Lung (tissue), 11 donors: ENCODE measurements at regions not wholly inside any gene's neighbourhood (a gene's known extent, or its start where the extent isn't known, plus 50 kb on each side); places are given as distances from the start of the nearest gene placed in this dataset.

ENCODE experiments used
- ATAC-seq: fragments of 200-7000 bp; cut with Tn5 transposase; one replicate; pipeline ENCODE4 v1.9.1; 2020; ENCODE audit warnings: moderate number of reproducible peaks; ENCODE audit not compliant: insufficient read depth, low FRiP score
- DNase-seq, 3 donors: peaks; one replicate each; pipeline ENCODE4 v3.0.0-alpha.2; 2013 to 2017
- H3K27ac ChIP-seq, 2 donors: one replicate each; pipeline ENCODE4 v1.5.1; 2013; ENCODE audit warnings: mild to moderate bottlenecking in 2 of 2, moderate library complexity in 2 of 2, control low read depth in 1 of 2, inconsistent platforms in 1 of 2, low read depth in 1 of 2, low read length in 1 of 2
- H3K27me3 ChIP-seq, 3 donors: one replicate each; pipeline ENCODE4 v1.5.1; 2013; ENCODE audit warnings: low read length in 2 of 3; ENCODE audit not compliant: control insufficient read depth in 3 of 3, insufficient read depth in 3 of 3
- H3K36me3 ChIP-seq, 4 donors: one replicate each; pipeline ENCODE4 v1.5.1; 2013; ENCODE audit warnings: low read length in 4 of 4, mild to moderate bottlenecking in 1 of 4, moderate library complexity in 1 of 4; ENCODE audit not compliant: control insufficient read depth in 4 of 4, insufficient read depth in 4 of 4
- H3K4me1 ChIP-seq, 5 donors: one replicate each; pipeline ENCODE4 v1.5.1; 2013; ENCODE audit warnings: low read length in 5 of 5, mild to moderate bottlenecking in 2 of 5, moderate library complexity in 1 of 5; ENCODE audit not compliant: control insufficient read depth in 5 of 5, insufficient read depth in 5 of 5
- H3K4me3 ChIP-seq: one replicate; pipeline ENCODE4 v1.5.1; 2013; ENCODE audit warnings: mild to moderate bottlenecking, control low read depth, moderate library complexity
- H3K9ac ChIP-seq, 2 donors: one replicate each; pipeline ENCODE4 v1.5.1; 2013; ENCODE audit warnings: low read length in 2 of 2, control low read depth in 1 of 2; ENCODE audit not compliant: insufficient read depth in 1 of 2
- H3K9me3 ChIP-seq, 4 donors: one replicate each; pipeline ENCODE4 v1.5.1; 2013; ENCODE audit warnings: low read length in 3 of 4, mild to moderate bottlenecking in 1 of 4, moderate library complexity in 1 of 4; ENCODE audit not compliant: control insufficient read depth in 4 of 4, insufficient read depth in 3 of 4
- CTCF ChIP-seq: IDR thresholded peaks from 2 replicates; pipeline ENCODE4 v1.5.1; 2012; ENCODE audit warnings: mild to moderate bottlenecking; ENCODE audit errors: control extremely low read depth, extremely low read depth
- WGBS, 2 donors: extraction: QIAGEN DNeasy Blood & Tissue Kit; methylation state at CpG; one replicate each; pipeline ENCODE4 v1.1.7; 2013; 5-methylcytosine and 5-hydroxymethylcytosine counted together
- donor health status: control.
- donor health status: control.
- donor health status: Bipolar disorder and iron deficiency.
- donor health status: healthy.
- donor health status: DM: yes; HTN: yes; CAD: no.

GRCh38 chrX:13263560-13264251 lies 56.1 kb downstream of the ATXN3L start:
- 84 to 98% methylated on average over 6 of the region's 6 CpGs for WGBS, 2 donors
- Histone ChIP-seq H3K27ac (no peak overlapping the region), H3K4me1 (no peaks in the 10 kb centered on the region), H3K27me3 (peaks cover 0 to 38% (median 22%) of the 10 kb centered on the region in 3 donors), H3K36me3 (no peaks in the 10 kb centered on the region), H3K9ac (no peak overlapping the region), H3K4me3 (no peak overlapping the region), H3K9me3 (no peaks in the 10 kb centered on the region)
- ATAC-seq = no peak
- no peak for DNase-seq
- no peak for TF ChIP-seq CTCF

- H3K9ac ChIP-seq = no peak overlapping the region
- no peaks in the 10 kb centered on the region for H3K36me3 ChIP-seq
- H3K27me3 ChIP-seq = peaks cover 0 to 39% (median 18%) of the 10 kb centered on the region in 3 donors
- no peaks in the 10 kb centered on the region for H3K4me1 ChIP-seq
- no peak for TF ChIP-seq CTCF
- no peak for DNase-seq
- no peak overlapping the region for H3K27ac ChIP-seq
- no peak overlapping the region for H3K4me3 ChIP-seq
- no peaks in the 10 kb centered on the region for H3K9me3 ChIP-seq
- WGBS, 2 donors = 90 to 92% methylated on average over 5 of the region's 5 CpGs
- ATAC-seq = no peak
Observed at GRCh38 chrX:13261348-13261747, 58.5 kb downstream of the ATXN3L start.

GRCh38 chrX:13260598-13260997 lies 59.3 kb downstream of the ATXN3L start:
- no peaks in the 10 kb centered on the region for H3K9me3 ChIP-seq
- no peak for DNase-seq
- WGBS, 2 donors = 83 to 93% methylated on average over 4 of the region's 4 CpGs
- H3K4me1 ChIP-seq = no peaks in the 10 kb centered on the region
- no peak for ATAC-seq
- H3K27me3 ChIP-seq = peaks cover 0 to 41% (median 14%) of the 10 kb centered on the region in 3 donors
- no peak for TF ChIP-seq CTCF
- no peak overlapping the region for H3K27ac ChIP-seq
- no peaks in the 10 kb centered on the region for H3K36me3 ChIP-seq
- H3K4me3 ChIP-seq = no peak overlapping the region
- H3K9ac ChIP-seq = no peak overlapping the region

- H3K36me3 ChIP-seq = no peaks in the 10 kb centered on the region
- no peak for TF ChIP-seq CTCF
- 88 to 96% methylated on average over 5 of the region's 5 CpGs for WGBS, 2 donors
Observed at GRCh38 chrX:13258725-13259124, 61.1 kb downstream of the ATXN3L start.

More at GRCh38 chrX:13258725-13259124, 61.1 kb downstream of the ATXN3L start:
- Histone ChIP-seq H3K9me3 (no peaks in the 10 kb centered on the region), H3K9ac (no peak overlapping the region), H3K4me1 (no peaks in the 10 kb centered on the region), H3K27ac (no peak overlapping the region), H3K27me3 (peaks cover 0 to 34% (median 9%) of the 10 kb centered on the region in 3 donors), H3K4me3 (no peak overlapping the region)
- DNase-seq = no peak
- ATAC-seq = no peak
